H9 (cell line): ENCODE measurements at regions not wholly inside any gene's neighbourhood (a gene's known extent, or its start where the extent isn't known, plus 50 kb on each side); places are given as distances from the start of the nearest gene placed in this dataset.

Experiments
- DNase-seq: peaks from one replicate; pipeline ENCODE4 v3.0.0-alpha.2; 2017
- H2AFZ ChIP-seq: one replicate; pipeline ENCODE4 v1.6.1; 2013; ENCODE audit warnings: mild to moderate bottlenecking, low read length, control low read depth, moderate library complexity
- H2AK5ac ChIP-seq: 2 replicates; pipeline ENCODE4 v1.6.1; 2013; ENCODE audit warnings: low read length, control low read depth, mixed read lengths; ENCODE audit not compliant: insufficient read length
- H2BK120ac ChIP-seq: one replicate; pipeline ENCODE4 v1.6.1; 2013; ENCODE audit warnings: low read depth, mild to moderate bottlenecking, low read length, control low read depth, inconsistent platforms; ENCODE audit not compliant: poor library complexity, severe bottlenecking
- H2BK12ac ChIP-seq: 2 replicates; pipeline ENCODE4 v1.6.1; 2013; ENCODE audit warnings: low read length, control low read depth, mixed read lengths, low read depth; ENCODE audit not compliant: insufficient read length
- H2BK15ac ChIP-seq: 2 replicates; pipeline ENCODE4 v1.6.1; 2013; ENCODE audit warnings: low read depth, low read length, control low read depth
- H2BK20ac ChIP-seq: one replicate; pipeline ENCODE4 v1.6.1; 2013; ENCODE audit warnings: low read depth, mild to moderate bottlenecking, low read length, control low read depth, inconsistent platforms; ENCODE audit not compliant: poor library complexity, severe bottlenecking
- H2BK5ac ChIP-seq: 2 replicates; pipeline ENCODE4 v1.6.1; 2013; ENCODE audit warnings: low read length, control low read depth, mixed read lengths; ENCODE audit not compliant: insufficient read length
- H3K14ac ChIP-seq: 2 replicates; pipeline ENCODE4 v1.6.1; 2013; ENCODE audit warnings: low read length, control low read depth; ENCODE audit not compliant: insufficient read depth
- H3K18ac ChIP-seq: 2 replicates; pipeline ENCODE4 v1.6.1; 2013; ENCODE audit warnings: low read depth, mild to moderate bottlenecking, mixed read lengths, low read length, control low read depth; ENCODE audit not compliant: insufficient read length
- H3K23ac ChIP-seq: 2 replicates; pipeline ENCODE4 v1.6.1; 2013; ENCODE audit warnings: low read length, control low read depth, mixed read lengths, low read depth; ENCODE audit not compliant: insufficient read length
- H3K23me2 ChIP-seq: 2 replicates; pipeline ENCODE4 v1.6.1; 2013; ENCODE audit warnings: low read depth, mild to moderate bottlenecking, mixed read lengths, low read length, control low read depth; ENCODE audit not compliant: insufficient read length, poor library complexity, severe bottlenecking
- H3K27ac ChIP-seq: 2 replicates; pipeline ENCODE4 v1.5.1; 2013; ENCODE audit warnings: low read length, control low read depth, mixed read lengths, low read depth; ENCODE audit not compliant: insufficient read length
- H3K27me3 ChIP-seq: 2 replicates; pipeline ENCODE4 v1.6.1; 2013; ENCODE audit warnings: low read length, control low read depth, inconsistent platforms; ENCODE audit not compliant: insufficient read depth
- H3K4ac ChIP-seq: 2 replicates; pipeline ENCODE4 v1.6.1; 2013; ENCODE audit warnings: low read depth, mild to moderate bottlenecking, control low read depth, inconsistent platforms, low read length, moderate library complexity
- H3K4me1 ChIP-seq: 2 replicates; pipeline ENCODE4 v1.6.1; 2013; ENCODE audit warnings: low read length, control low read depth, inconsistent platforms; ENCODE audit not compliant: insufficient read depth
- H3K4me2 ChIP-seq: 2 replicates; pipeline ENCODE4 v1.6.1; 2013; ENCODE audit warnings: low read length, control low read depth, mixed read lengths; ENCODE audit not compliant: insufficient read length, insufficient read depth
- H3K56ac ChIP-seq: 2 replicates; pipeline ENCODE4 v1.6.1; 2013; ENCODE audit warnings: low read depth, mild to moderate bottlenecking, mixed read lengths, low read length, control low read depth; ENCODE audit not compliant: insufficient read length
- H3K79me1 ChIP-seq: 2 replicates; pipeline ENCODE4 v1.6.1; 2013; ENCODE audit warnings: low read depth, mild to moderate bottlenecking, moderate library complexity, low read length, control low read depth, inconsistent platforms; ENCODE audit not compliant: insufficient read depth, poor library complexity, severe bottlenecking
- H3K79me2 ChIP-seq: 2 replicates; pipeline ENCODE4 v1.6.1; 2013; ENCODE audit warnings: low read length, control low read depth, inconsistent platforms; ENCODE audit not compliant: insufficient read depth
- H3K9ac ChIP-seq: 2 replicates; pipeline ENCODE4 v1.6.1; 2013; ENCODE audit warnings: low read length, control low read depth, mixed read lengths; ENCODE audit not compliant: insufficient read length; ENCODE audit errors: extremely low read depth
- H3K9me3 ChIP-seq: one replicate; pipeline ENCODE4 v1.6.1; 2013; ENCODE audit warnings: low read depth, low read length, inconsistent platforms; ENCODE audit not compliant: control insufficient read depth
- H3T11ph ChIP-seq: one replicate; pipeline ENCODE4 v1.6.1; 2013; ENCODE audit warnings: mild to moderate bottlenecking, low read length, control low read depth, inconsistent platforms
- H4K20me1 ChIP-seq: one replicate; pipeline ENCODE4 v1.6.1; 2013; ENCODE audit not compliant: control insufficient read depth, insufficient read length, insufficient read depth
- H4K5ac ChIP-seq: 2 replicates; pipeline ENCODE4 v1.6.1; 2013; ENCODE audit warnings: low read depth, mild to moderate bottlenecking, mixed read lengths, low read length, control low read depth; ENCODE audit not compliant: insufficient read length
- H4K8ac ChIP-seq: replicated peaks from 2 replicates; pipeline ENCODE4 v1.6.1; 2013; ENCODE audit warnings: low read length, control low read depth, mixed read lengths, low read depth; ENCODE audit not compliant: insufficient read length
- H4K91ac ChIP-seq: 2 replicates; pipeline ENCODE4 v1.6.1; 2013; ENCODE audit warnings: low read depth, mild to moderate bottlenecking, moderate library complexity, mixed read lengths, low read length, control low read depth; ENCODE audit not compliant: insufficient read length
- H3K27ac Mint-ChIP-seq, 3 experiments: 2 replicates in 2 of 3; 3 replicates in 1 of 3; pipeline ENCODE4 v1.8.0; 2020 to 2021; ENCODE audit warnings: mixed read lengths in 3 of 3, mild to moderate bottlenecking in 1 of 3, moderate library complexity in 1 of 3
- H3K27me3 Mint-ChIP-seq: 2 replicates; pipeline ENCODE4 v1.8.0; 2021; ENCODE audit warnings: low read depth, mild to moderate bottlenecking, moderate library complexity, mixed read lengths
- H3K36me3 Mint-ChIP-seq, 3 experiments: 2 replicates in 2 of 3; 3 replicates in 1 of 3; pipeline ENCODE4 v1.8.0; 2020 to 2021; ENCODE audit warnings: low read depth in 3 of 3, mixed read lengths in 3 of 3; ENCODE audit not compliant: insufficient read depth in 1 of 3
- H3K4me1 Mint-ChIP-seq, 2 experiments: 2 replicates each; pipeline ENCODE4 v1.8.0; 2020; ENCODE audit warnings: mixed read lengths in 2 of 2
- H3K4me3 Mint-ChIP-seq, 2 experiments: 2 replicates in 1 of 2; 3 replicates in 1 of 2; pipeline ENCODE4 v1.8.0; 2020 to 2021; ENCODE audit warnings: mild to moderate bottlenecking in 2 of 2, mixed read lengths in 2 of 2, moderate library complexity in 1 of 2
- H3K9me3 Mint-ChIP-seq, 2 experiments: 2 replicates in 1 of 2; 3 replicates in 1 of 2; pipeline ENCODE4 v1.8.0; 2020; ENCODE audit warnings: mild to moderate bottlenecking in 2 of 2, mixed read lengths in 2 of 2, moderate library complexity in 1 of 2
- WGBS: extraction: QIAGEN DNeasy Blood & Tissue Kit; methylation state at CpG from one replicate; pipeline ENCODE4 v1.1.7; 2013; ENCODE audit warnings: missing lambda C conversion rate, low lambda C conversion rate, mixed read lengths; ENCODE audit not compliant: insufficient read length; ENCODE audit errors: extremely low coverage; 5-methylcytosine and 5-hydroxymethylcytosine counted together
- TF ChIP-seq, protein P1 (sequence below): fragments of 200-600 bp; sonication (generic); conservative IDR thresholded peaks from 3 replicates; pipeline ENCODE4 v1.8.0; 2021; ENCODE audit warnings: antibody characterized with exemption, mild to moderate bottlenecking

DNA sequence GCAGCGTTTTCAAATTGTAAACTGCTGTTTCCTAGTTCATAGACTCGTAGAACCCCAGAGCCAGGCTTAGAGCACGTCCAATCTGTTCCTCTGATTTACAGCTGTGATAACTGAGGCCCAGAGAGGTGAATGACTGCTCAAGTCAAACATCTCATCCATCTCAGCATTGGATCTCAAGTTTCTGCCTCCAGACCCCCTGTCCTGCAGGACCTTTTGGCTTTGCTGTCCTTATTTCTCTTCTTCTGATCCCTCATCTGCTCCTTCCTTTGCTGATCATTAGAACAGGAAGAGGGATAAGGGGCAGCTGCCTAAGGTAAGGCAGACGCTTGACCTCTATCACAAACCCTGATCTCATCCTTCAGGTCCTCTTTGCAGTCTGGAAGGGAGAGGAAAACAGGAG, 58.5 kb upstream of the CREB1 start:
- no peaks in the 10 kb centered on the region for H3K79me2 ChIP-seq
- H2BK20ac ChIP-seq: no peak overlapping the region
- no peaks in the 10 kb centered on the region; the same call in 1 of the 2 replicates for H3K27me3 Mint-ChIP-seq
- no peak for DNase-seq
- TF ChIP-seq, protein P1, sequence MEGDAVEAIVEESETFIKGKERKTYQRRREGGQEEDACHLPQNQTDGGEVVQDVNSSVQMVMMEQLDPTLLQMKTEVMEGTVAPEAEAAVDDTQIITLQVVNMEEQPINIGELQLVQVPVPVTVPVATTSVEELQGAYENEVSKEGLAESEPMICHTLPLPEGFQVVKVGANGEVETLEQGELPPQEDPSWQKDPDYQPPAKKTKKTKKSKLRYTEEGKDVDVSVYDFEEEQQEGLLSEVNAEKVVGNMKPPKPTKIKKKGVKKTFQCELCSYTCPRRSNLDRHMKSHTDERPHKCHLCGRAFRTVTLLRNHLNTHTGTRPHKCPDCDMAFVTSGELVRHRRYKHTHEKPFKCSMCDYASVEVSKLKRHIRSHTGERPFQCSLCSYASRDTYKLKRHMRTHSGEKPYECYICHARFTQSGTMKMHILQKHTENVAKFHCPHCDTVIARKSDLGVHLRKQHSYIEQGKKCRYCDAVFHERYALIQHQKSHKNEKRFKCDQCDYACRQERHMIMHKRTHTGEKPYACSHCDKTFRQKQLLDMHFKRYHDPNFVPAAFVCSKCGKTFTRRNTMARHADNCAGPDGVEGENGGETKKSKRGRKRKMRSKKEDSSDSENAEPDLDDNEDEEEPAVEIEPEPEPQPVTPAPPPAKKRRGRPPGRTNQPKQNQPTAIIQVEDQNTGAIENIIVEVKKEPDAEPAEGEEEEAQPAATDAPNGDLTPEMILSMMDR: no peak
- no peak overlapping the region for H3K18ac ChIP-seq
- H2AK5ac ChIP-seq: no peak overlapping the region
- no peak overlapping the region for H3K4me3 Mint-ChIP-seq
- H2BK15ac ChIP-seq: no peak overlapping the region
- H3K4me1 Mint-ChIP-seq: peaks cover 29 to 36% of the 10 kb centered on the region in 2 experiments
- H3K4me2 ChIP-seq: no peak overlapping the region
- H2BK12ac ChIP-seq: no peak overlapping the region
- H3K9me3 Mint-ChIP-seq: no peaks in the 10 kb centered on the region
- no peak overlapping the region for H2AFZ ChIP-seq
- H3K4ac ChIP-seq: no peak overlapping the region
- no peak overlapping the region for H3K23ac ChIP-seq
- no peaks in the 10 kb centered on the region for H3K9me3 ChIP-seq
- peaks cover 5% of the 10 kb centered on the region; the same call in 1 of the 2 replicates for H3K4me1 ChIP-seq
- H3K9ac ChIP-seq: no peak overlapping the region
- no peaks in the 10 kb centered on the region for H4K20me1 ChIP-seq
- H3K56ac ChIP-seq: no peak overlapping the region
- no peaks in the 10 kb centered on the region for H3K36me3 Mint-ChIP-seq
- no peak overlapping the region for H3K27ac ChIP-seq
- no peaks in the 10 kb centered on the region for H3K27me3 ChIP-seq
- no peak overlapping the region for H4K91ac ChIP-seq
- no peak overlapping the region for H4K8ac ChIP-seq
- no peak overlapping the region for H3K14ac ChIP-seq
- H3K79me1 ChIP-seq: no peaks in the 10 kb centered on the region
- WGBS: no CpG with 5 or more reads among the region's 4 CpGs
- H3T11ph ChIP-seq: no peak overlapping the region
- no peak overlapping the region for H2BK120ac ChIP-seq
- no peak overlapping the region for H2BK5ac ChIP-seq
- 0 out of 7 replicates have a peak overlapping the region, but pooled peaks of 1 of the 3 experiments have one; percentile 40 for H3K27ac Mint-ChIP-seq
- H4K5ac ChIP-seq: no peak overlapping the region
- H3K23me2 ChIP-seq: no peaks in the 10 kb centered on the region
